Spinal cord (tissue), 9 donors: ENCODE measurements at regions not wholly inside any gene's neighbourhood (a gene's known extent, or its start where the extent isn't known, plus 50 kb on each side); places are given as distances from the start of the nearest gene placed in this dataset.
A peak's percentile ranks its signal among the peaks of the same experiment; 100 is the strongest.

Source experiments
- DNase-seq, 6 donors: peaks; one replicate each; pipeline versions ENCODE4 v3.0.0 to v3.0.0-alpha.2; 2013 to 2015; ENCODE audit warnings: low spot score in 6 of 6, low read depth in 4 of 6
- H3K27ac ChIP-seq: one replicate; pipeline ENCODE4 v1.5.1; 2013; ENCODE audit warnings: low read depth, low read length, control low read depth
- H3K27me3 ChIP-seq: one replicate; pipeline ENCODE4 v1.6.1; 2013; ENCODE audit warnings: low read length; ENCODE audit not compliant: control insufficient read depth, insufficient read depth
- H3K36me3 ChIP-seq: one replicate; pipeline ENCODE4 v1.6.1; 2013; ENCODE audit warnings: low read length; ENCODE audit not compliant: control insufficient read depth, insufficient read depth
- H3K4me1 ChIP-seq: one replicate; pipeline ENCODE4 v1.6.1; 2013; ENCODE audit warnings: low read length; ENCODE audit not compliant: control insufficient read depth, insufficient read depth
- H3K4me3 ChIP-seq: one replicate; pipeline ENCODE4 v1.5.1; 2013; ENCODE audit warnings: low read depth, low read length, control low read depth
- H3K9me3 ChIP-seq: one replicate; pipeline ENCODE4 v1.6.1; 2013; ENCODE audit warnings: low read length; ENCODE audit not compliant: control insufficient read depth, insufficient read depth
- WGBS: methylation state at CpG from one replicate; pipeline ENCODE4 v1.1.5; 2013; ENCODE audit warnings: missing lambda C conversion rate; ENCODE audit not compliant: insufficient coverage; 5-methylcytosine and 5-hydroxymethylcytosine counted together
- donor health status: healthy.

DNA sequence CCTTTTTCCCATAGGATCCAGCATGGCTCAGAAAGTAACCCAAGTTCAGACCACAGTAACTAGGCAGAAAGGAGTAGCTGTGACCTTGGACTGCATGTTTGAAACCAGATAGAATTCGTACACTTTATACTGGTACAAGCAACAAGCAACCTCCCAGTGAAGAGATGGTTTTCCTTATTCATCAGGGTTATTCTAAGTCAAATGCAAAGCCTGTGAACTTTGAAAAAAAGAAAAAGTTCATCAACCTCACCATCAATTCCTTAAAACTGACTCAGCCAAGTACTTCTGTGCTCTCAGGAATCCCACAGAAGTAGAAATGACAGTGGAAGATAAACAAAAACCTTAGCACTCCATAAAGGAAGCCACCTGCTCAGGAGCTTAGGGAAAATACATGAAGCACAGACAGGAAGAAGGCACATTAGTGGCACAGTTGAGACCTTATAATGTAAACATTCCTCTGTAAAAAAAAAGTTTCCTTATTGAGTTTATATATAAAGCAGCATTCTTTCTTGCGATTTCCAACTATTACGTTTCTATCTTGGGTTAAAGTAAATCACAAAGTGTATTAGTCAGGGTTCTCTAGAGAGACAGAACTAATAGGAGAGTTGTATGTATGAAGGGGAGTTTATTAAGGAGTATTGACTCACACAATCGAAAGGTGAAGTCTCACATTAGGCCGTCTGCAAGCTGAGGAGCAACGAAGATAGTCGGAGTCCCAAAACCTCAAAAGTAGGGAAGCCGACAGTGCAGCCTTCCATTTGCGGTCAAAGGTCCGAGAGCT lies 398.4 kb downstream of the DAD1 start:
- DNase-seq = no peak
- no peaks in the 10 kb centered on the region for H3K36me3 ChIP-seq
- H3K4me1 ChIP-seq = no peaks in the 10 kb centered on the region
- no peaks in the 10 kb centered on the region for H3K9me3 ChIP-seq
- H3K27me3 ChIP-seq = no peaks in the 10 kb centered on the region
- no peak overlapping the region for H3K27ac ChIP-seq
- WGBS = 94% methylated on average over 7 of the region's 10 CpGs
- H3K4me3 ChIP-seq = no peak overlapping the region

GRCh38 chr14:22189881-22190280 lies 399.1 kb downstream of the DAD1 start:
- Histone ChIP-seq H3K27me3 (no peaks in the 10 kb centered on the region), H3K4me3 (no peak overlapping the region), H3K36me3 (no peaks in the 10 kb centered on the region), H3K27ac (no peak overlapping the region), H3K4me1 (no peaks in the 10 kb centered on the region), H3K9me3 (no peaks in the 10 kb centered on the region)
- no peak for DNase-seq
- no CpG with 5 or more reads among the region's 3 CpGs for WGBS

DNA sequence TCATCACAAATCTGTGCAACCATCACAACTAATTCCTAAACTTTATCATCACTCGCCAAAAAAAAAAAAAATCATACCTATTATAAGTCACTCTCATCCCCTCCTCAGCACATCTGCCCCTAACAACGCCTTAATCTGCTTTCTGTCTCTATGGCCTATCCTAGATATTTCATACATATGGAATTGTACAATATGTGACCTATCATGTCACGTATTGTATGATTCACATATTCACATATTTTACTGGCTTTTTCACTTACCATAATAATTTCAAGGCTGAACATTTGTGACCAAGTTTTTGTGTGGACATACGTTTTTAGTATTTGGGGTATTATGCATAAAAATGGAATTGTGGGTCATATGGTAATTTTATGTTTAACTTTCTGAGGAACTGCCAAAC lies 400.7 kb downstream of the DAD1 start:
- Histone ChIP-seq H3K9me3 (no peaks in the 10 kb centered on the region), H3K4me1 (no peaks in the 10 kb centered on the region)

DNA sequence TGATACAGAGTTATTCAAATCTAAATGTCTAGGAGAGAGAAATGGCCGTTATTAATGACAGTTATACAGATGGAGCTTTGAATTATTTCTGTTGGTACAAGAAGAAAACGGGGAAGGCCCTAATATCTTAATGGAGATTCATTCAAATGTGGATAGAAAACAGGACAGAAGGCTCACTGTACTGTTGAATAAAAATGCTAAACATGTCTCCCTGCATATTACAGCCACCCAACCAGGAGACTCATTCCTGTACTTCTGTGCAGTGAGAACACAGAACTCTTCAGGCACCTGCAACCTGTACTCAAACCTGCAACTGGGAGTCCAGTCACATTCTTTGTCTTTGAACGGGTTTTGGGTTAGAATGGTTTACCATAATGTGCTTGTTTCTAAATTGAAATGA lies 403.2 kb downstream of the DAD1 start:
- no peaks in the 10 kb centered on the region for H3K27me3 ChIP-seq
- WGBS = 14% methylated on average over 1 of the region's 3 CpGs
- no peak overlapping the region for H3K4me3 ChIP-seq
- no peaks in the 10 kb centered on the region for H3K9me3 ChIP-seq
- peak in 2 of 6 donors; percentile 3 to 20 for DNase-seq
- no peaks in the 10 kb centered on the region for H3K4me1 ChIP-seq
- no peaks in the 10 kb centered on the region for H3K36me3 ChIP-seq
- no peak overlapping the region for H3K27ac ChIP-seq

More for the DNA sequence above, 400.7 kb downstream of the DAD1 start:
- H3K36me3 ChIP-seq = no peaks in the 10 kb centered on the region
- no peak overlapping the region for H3K27ac ChIP-seq
- WGBS = no CpG with 5 or more reads among the region's 4 CpGs
- H3K4me3 ChIP-seq = no peak overlapping the region
- no peaks in the 10 kb centered on the region for H3K27me3 ChIP-seq
- no peak for DNase-seq

GRCh38 chr14:22185191-22185590 lies 403.8 kb downstream of the DAD1 start:
- Histone ChIP-seq H3K4me1 (no peaks in the 10 kb centered on the region), H3K27ac (no peak overlapping the region), H3K36me3 (no peaks in the 10 kb centered on the region), H3K9me3 (no peaks in the 10 kb centered on the region), H3K27me3 (no peaks in the 10 kb centered on the region), H3K4me3 (no peak overlapping the region)
- WGBS = no CpG with 5 or more reads among the region's 1 CpG
- peak in 2 of 6 donors; percentile 9 to 39 for DNase-seq

DNA sequence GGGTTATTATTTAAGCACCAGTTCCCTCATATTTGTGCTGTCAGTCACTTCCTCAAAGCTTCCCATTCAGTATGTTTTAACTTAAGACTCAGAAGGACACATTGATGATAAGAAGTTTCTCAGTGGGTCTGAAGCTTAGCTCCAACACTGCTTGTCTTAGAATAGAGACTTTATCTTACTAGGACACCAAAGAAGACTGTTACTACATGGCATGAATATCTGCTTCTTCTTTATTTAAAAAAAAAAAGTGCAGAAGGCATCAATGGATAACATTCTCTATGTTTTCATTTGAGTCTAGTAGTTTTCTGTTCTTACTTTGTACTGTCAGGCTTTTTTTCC lies 404.2 kb downstream of the DAD1 start:
- Histone ChIP-seq H3K27me3 (no peaks in the 10 kb centered on the region), H3K9me3 (no peaks in the 10 kb centered on the region), H3K4me3 (no peak overlapping the region), H3K27ac (no peak overlapping the region), H3K36me3 (no peaks in the 10 kb centered on the region), H3K4me1 (no peaks in the 10 kb centered on the region)
- no peak for DNase-seq

- WGBS = 73% methylated on average over 3 of the region's 7 CpGs
- Histone ChIP-seq H3K4me1 (no peaks in the 10 kb centered on the region), H3K4me3 (no peak overlapping the region)
Measured at GRCh38 chr14:22184157-22184829, 404.7 kb downstream of the DAD1 start.

DNA sequence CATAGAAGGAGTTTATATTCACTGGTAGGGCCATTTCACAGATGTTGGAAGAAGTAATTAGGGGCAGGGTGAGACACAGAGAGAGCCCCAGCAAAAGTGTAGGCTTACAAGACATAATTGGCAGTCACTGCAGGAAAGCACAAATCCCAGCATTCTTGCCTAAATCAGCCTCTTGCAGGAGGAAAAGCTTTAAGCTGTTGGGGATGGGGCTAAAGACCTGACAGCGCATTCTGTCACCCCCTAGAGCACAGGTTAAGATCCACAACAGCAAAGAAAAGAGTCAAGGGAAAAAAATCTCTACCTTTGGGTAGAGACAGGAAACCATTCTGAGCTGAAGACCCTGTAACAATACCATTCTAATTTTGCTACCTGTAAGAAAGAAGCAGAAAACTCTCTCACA lies 409.0 kb downstream of the DAD1 start:
- Histone ChIP-seq H3K36me3 (no peaks in the 10 kb centered on the region), H3K4me3 (no peak overlapping the region), H3K27ac (no peak overlapping the region), H3K4me1 (no peaks in the 10 kb centered on the region), H3K9me3 (no peaks in the 10 kb centered on the region), H3K27me3 (no peaks in the 10 kb centered on the region)
- DNase-seq = no peak
- no CpG with 5 or more reads among the region's 1 CpG for WGBS

More at GRCh38 chr14:22184157-22184829, 404.7 kb downstream of the DAD1 start:
- Histone ChIP-seq H3K36me3 (no peaks in the 10 kb centered on the region), H3K9me3 (no peaks in the 10 kb centered on the region), H3K27me3 (no peaks in the 10 kb centered on the region), H3K27ac (no peak overlapping the region)
- DNase-seq = no peak

GRCh38 chr14:22179190-22179589 lies 409.8 kb downstream of the DAD1 start:
- no peak for DNase-seq
- Histone ChIP-seq H3K27ac (no peak overlapping the region), H3K27me3 (no peaks in the 10 kb centered on the region), H3K4me3 (no peak overlapping the region), H3K9me3 (no peaks in the 10 kb centered on the region), H3K36me3 (no peaks in the 10 kb centered on the region), H3K4me1 (no peaks in the 10 kb centered on the region)
- 100% methylated on average over 1 of the region's 3 CpGs for WGBS

DNA sequence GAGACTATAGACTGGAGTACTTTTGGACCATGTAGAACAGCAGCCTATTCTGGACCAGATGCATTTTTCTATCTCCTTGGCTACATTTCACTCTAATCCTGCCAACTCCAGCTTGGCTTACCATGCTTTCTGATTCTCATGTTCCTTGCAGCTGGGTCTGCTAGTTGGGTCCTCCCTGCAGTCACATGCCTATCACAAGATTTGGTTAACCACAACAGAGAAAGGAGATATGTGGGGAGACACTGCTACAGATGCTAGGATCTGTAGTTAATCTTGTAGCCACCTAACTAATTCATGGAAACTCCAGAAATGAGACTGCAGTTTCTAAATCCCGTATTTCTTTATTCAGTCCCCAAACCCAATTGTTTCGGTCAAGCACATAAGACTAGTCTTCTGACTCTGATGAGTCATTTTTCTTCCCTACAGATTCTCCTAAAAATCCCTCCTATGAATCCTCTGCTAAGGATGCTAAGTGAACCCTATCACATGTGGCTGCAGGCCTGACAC lies 410.6 kb downstream of the DAD1 start:
- Histone ChIP-seq H3K4me3 (no peak overlapping the region), H3K36me3 (no peaks in the 10 kb centered on the region), H3K27ac (no peak overlapping the region), H3K4me1 (no peaks in the 10 kb centered on the region), H3K9me3 (no peaks in the 10 kb centered on the region), H3K27me3 (no peaks in the 10 kb centered on the region)
- WGBS = 100% methylated on average over 2 of the region's 2 CpGs
- DNase-seq = no peak
